Memory B cell (primary cell): ENCODE measurements at regions not wholly inside any gene's neighbourhood (a gene's known extent, or its start where the extent isn't known, plus 50 kb on each side); places are given as distances from the start of the nearest gene placed in this dataset.

Source experiments
- ATAC-seq: fragments of 150-1000 bp; cut with Tn5 transposase; 2 replicates; pipeline ENCODE4 v1.10.0; 2021; ENCODE audit warnings: low read depth, mild to moderate bottlenecking, moderate library complexity
- DNase-seq, 2 donors: peaks; one replicate each; pipeline ENCODE4 v3.0.0; 2022; ENCODE audit warnings: low spot score in 2 of 2
- H3K27ac Mint-ChIP-seq: one replicate; pipeline ENCODE4 v1.8.0; 2022; ENCODE audit warnings: mild to moderate bottlenecking, moderate library complexity, mixed read lengths
- H3K27me3 Mint-ChIP-seq: one replicate; pipeline ENCODE4 v1.8.0; 2022; ENCODE audit warnings: mixed read lengths
- H3K36me3 Mint-ChIP-seq: one replicate; pipeline ENCODE4 v1.8.0; 2022; ENCODE audit warnings: mild to moderate bottlenecking, mixed read lengths
- H3K4me1 Mint-ChIP-seq: one replicate; pipeline ENCODE4 v1.8.0; 2022; ENCODE audit warnings: mixed read lengths
- H3K4me3 Mint-ChIP-seq: one replicate; pipeline ENCODE4 v1.8.0; 2022; ENCODE audit warnings: mild to moderate bottlenecking, moderate library complexity, mixed read lengths
- H3K9me3 Mint-ChIP-seq: one replicate; pipeline ENCODE4 v1.8.0; 2022; ENCODE audit warnings: mixed read lengths

DNA sequence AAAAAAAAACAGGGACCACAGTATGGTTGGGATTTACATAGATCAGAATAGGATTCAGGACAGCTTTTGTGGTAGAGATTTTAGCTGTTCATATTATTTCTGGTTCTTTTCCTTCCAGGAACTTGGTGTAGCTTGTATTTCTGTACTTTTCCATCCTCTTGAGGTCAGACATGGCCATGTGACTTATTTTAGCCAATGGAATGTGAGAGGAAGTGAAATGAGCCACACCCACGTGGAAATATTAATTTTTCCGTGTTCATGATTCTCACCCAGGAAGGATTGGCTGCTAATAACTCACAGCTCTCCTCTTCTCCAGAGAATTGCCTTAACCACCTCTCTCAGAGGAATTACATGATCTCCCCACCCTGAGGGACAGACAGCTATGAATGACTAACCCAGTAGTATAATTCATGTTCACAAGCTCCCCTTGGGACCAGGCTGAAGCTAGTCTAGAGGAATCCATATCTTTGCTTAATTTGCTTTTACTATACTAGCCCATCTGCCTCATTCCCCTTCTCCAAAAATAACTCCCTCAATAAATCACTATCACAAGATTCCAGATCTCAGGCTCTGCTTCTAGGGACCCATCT is 340.4 kb downstream of the NUAK1 start:
- Mint-ChIP-seq H3K4me3 (no peak overlapping the region), H3K27me3 (peaks cover 2% of the 10 kb centered on the region), H3K36me3 (no peaks in the 10 kb centered on the region), H3K4me1 (no peaks in the 10 kb centered on the region), H3K9me3 (peaks cover 3% of the 10 kb centered on the region), H3K27ac (no peak overlapping the region)
- no peak for DNase-seq
- no peak for ATAC-seq

DNA sequence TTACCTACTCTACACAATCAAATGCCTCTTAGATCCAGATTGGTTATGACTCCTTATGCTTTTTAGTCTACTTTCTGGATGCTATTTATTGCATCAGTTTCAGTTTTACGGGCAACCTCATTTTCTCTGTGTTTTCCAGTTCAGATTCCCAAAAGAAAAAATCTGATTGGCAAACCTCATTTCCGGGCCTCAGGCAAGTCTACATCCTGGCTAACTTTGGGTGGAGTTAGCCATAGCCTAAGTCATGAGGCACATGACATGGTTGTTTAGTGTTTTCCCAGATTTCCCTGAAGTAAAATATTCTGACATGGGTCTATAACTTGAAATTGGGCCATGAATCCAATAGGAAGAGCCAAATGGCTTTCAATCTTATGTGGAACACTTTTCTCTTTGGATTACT is 339.7 kb downstream of the NUAK1 start:
- no peaks in the 10 kb centered on the region for H3K36me3 Mint-ChIP-seq
- no peak overlapping the region for H3K4me3 Mint-ChIP-seq
- H3K27ac Mint-ChIP-seq: no peak overlapping the region
- H3K27me3 Mint-ChIP-seq: peaks cover 2% of the 10 kb centered on the region
- no peak for ATAC-seq
- no peaks in the 10 kb centered on the region for H3K4me1 Mint-ChIP-seq
- DNase-seq: no peak
- peaks cover 3% of the 10 kb centered on the region for H3K9me3 Mint-ChIP-seq

DNA sequence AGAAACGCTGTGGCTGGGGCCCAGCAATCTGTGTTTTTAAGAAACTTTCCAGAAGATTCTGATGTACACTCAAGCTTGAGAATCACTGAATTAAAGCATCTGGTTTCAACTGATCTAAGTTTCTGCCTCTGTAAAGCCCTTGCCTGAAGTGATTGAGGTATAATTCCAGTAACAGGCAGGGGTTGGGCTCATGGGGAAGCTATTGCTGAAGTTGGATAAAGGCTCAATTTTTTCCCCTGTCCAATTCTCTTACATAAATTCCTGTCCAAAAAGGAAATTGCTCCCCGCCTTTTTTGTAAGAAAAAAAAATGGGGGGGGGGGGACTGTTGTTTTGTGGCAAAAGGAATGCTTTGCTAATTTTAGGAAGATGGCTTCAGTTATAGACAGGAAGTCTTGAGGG is 337.4 kb downstream of the NUAK1 start:
- DNase-seq: no peak
- ATAC-seq: no peak
- no peak overlapping the region for H3K27ac Mint-ChIP-seq
- H3K9me3 Mint-ChIP-seq: peaks cover 3% of the 10 kb centered on the region
- H3K27me3 Mint-ChIP-seq: peaks cover 2% of the 10 kb centered on the region
- H3K4me3 Mint-ChIP-seq: no peak overlapping the region
- no peaks in the 10 kb centered on the region for H3K36me3 Mint-ChIP-seq
- no peaks in the 10 kb centered on the region for H3K4me1 Mint-ChIP-seq

DNA sequence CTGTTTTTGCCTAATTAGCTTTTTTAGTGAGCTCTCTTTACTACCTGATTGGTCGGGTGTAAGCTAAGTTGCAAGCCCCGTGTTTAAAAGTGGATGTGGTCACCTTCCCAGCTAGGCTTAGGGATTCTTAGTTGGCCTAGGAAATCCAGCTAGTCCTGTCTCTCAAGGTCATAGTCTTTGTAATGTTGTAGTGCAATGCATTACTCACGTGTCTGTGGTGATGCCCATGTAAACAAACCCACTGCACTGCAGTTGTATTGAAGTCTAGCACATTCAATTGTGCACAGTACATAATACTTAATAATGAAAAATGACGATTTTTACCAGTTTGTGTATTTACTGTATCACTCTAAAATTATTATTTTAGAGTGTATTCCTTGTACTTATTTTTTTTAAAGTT is 335.5 kb downstream of the NUAK1 start:
- Mint-ChIP-seq H3K36me3 (no peaks in the 10 kb centered on the region), H3K27me3 (peaks cover 3% of the 10 kb centered on the region), H3K9me3 (peaks cover 3% of the 10 kb centered on the region), H3K4me3 (no peak overlapping the region), H3K27ac (no peak overlapping the region), H3K4me1 (no peaks in the 10 kb centered on the region)
- DNase-seq: no peak
- no peak for ATAC-seq

DNA sequence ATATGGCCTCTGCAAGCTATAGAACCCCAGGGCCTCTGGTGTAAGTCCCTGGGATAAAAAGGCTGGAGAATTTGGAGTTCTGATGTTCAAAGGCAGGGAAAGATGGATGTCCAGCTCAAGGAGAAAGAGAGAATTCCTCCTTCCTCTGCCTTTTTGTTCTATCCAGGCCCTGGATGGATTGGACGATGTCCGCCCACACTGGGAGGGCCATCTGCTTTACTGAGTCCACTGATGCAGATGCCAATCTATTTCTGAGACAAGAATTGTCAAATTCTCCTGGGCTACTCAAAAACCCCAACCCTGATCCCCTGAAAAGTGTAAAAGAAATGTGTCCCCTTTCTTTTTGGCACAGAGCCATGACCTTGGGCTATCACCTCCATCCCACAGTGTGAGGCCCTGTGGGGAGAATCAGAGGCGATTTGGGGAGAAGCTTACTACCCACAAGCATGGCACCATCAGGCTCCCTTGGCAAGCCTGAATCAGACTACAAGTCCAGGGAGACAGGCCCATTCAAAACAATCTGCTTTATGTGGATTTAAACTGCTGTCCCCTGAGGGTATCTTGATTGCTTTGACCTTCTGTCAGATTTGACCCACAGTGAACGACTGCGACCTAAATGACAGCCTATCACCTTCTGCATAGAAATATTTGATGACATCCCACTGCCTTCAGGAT is 334.0 kb downstream of the NUAK1 start:
- DNase-seq (no peak), ATAC-seq (no peak)
- Mint-ChIP-seq H3K27me3 (peaks cover 6% of the 10 kb centered on the region), H3K9me3 (peaks cover 3% of the 10 kb centered on the region), H3K27ac (no peak overlapping the region), H3K4me1 (no peaks in the 10 kb centered on the region), H3K36me3 (no peaks in the 10 kb centered on the region), H3K4me3 (no peak overlapping the region)

DNA sequence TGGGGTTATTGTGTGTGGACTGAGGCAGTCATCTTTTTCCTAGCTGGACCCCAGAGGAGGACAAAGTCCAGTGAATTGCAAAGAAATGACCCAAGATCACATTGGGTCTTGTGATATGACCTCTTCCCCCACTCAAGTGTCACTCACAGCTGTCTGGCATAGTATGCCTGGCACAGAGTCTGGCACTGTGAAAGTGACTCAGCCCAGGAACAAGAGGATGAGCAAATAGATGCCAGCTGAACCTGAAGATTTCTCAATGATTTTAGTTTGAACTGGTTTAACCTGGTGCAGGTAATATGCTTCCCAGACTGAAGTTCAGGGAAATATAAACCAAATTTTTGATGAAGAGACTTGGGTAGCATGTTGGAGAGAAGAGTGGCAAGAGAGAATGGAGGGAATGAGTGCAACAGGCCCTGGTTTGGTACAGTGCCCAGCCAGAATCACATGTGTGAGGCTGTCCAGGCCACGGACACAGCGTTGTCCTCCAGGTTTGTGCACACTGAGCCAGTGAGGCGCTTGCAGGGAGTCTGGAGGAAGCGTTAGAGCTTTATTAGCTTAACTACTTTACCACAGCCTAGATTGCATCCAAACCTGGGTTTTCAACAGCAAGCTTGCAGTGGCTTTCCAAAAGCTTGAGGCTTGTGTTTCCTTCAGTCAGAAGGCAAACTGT is 332.9 kb downstream of the NUAK1 start:
- no peak for ATAC-seq
- no peak overlapping the region for H3K4me3 Mint-ChIP-seq

DNA sequence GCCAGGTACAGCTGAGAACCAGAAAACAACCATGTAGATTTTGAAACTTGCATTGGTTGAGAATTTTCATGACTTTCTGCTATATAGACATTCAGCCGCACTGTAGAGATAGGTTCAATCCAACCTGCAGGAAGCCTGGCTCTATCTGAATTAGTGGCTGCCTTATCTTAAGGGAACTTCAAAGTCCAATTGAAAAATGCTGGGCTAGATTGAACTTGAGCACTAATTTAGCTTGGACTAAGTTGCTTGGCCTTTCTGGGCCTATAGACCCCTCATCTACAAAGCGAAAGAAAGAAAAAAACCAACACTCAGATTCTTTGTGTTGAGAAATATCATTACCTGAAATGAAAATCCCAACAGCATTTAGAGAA is 332.4 kb downstream of the NUAK1 start:
- Mint-ChIP-seq H3K36me3 (no peaks in the 10 kb centered on the region), H3K4me3 (no peak overlapping the region), H3K4me1 (no peaks in the 10 kb centered on the region), H3K27ac (no peak overlapping the region), H3K9me3 (no peaks in the 10 kb centered on the region), H3K27me3 (peaks cover 4% of the 10 kb centered on the region)
- DNase-seq (no peak), ATAC-seq (no peak)

More for the DNA sequence above, 332.9 kb downstream of the NUAK1 start:
- peaks cover 4% of the 10 kb centered on the region for H3K27me3 Mint-ChIP-seq
- no peak for DNase-seq
- no peak overlapping the region for H3K27ac Mint-ChIP-seq
- H3K4me1 Mint-ChIP-seq: no peaks in the 10 kb centered on the region
- no peaks in the 10 kb centered on the region for H3K36me3 Mint-ChIP-seq
- H3K9me3 Mint-ChIP-seq: no peaks in the 10 kb centered on the region

DNA sequence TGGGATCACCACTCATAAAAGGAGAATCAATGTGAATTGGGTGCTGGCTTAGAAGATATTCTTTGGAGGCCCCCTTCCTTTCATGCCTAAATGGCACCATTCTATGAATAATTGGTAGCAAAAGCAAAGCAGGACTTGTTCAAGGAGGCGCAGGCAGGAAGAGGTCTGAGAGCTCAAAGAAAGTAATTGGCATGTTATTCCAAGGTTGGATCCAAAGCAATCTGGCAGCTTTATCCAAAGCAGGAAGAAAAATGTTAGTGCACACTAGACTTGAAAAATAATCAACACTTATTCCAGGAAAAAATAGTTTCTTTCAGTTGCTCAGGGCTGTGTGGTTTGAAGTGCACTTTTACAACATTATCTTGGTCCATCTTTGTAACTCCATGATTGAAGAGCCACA is 326.4 kb downstream of the NUAK1 start:
- Mint-ChIP-seq H3K4me3 (no peak overlapping the region), H3K27ac (no peak overlapping the region), H3K36me3 (no peaks in the 10 kb centered on the region), H3K9me3 (no peaks in the 10 kb centered on the region), H3K4me1 (no peaks in the 10 kb centered on the region), H3K27me3 (peaks cover 7% of the 10 kb centered on the region)
- ATAC-seq (no peak), DNase-seq (no peak)

DNA sequence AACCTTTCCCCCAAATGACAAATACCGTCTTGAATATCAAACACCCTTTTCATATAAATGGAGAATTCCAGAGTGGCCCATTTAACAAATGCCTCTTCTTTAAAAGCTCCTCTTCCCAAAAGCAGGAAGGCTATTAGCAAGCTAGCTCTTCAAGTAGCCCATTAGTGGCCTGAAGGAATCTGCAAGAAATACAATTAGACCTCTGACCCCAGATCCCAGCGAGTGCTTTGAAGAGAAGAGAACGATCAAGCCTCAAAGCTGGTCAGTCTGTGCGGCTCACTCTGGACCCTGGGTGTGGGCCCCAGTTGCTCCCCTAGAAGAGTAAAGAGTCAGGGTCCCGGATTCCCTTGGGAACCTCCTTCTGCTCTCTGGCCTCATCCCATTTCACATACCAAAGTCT is 325.6 kb downstream of the NUAK1 start:
- Mint-ChIP-seq H3K27me3 (peaks cover 5% of the 10 kb centered on the region), H3K27ac (no peak overlapping the region), H3K4me1 (no peaks in the 10 kb centered on the region), H3K36me3 (no peaks in the 10 kb centered on the region), H3K4me3 (no peak overlapping the region), H3K9me3 (no peaks in the 10 kb centered on the region)
- ATAC-seq (no peak), DNase-seq (no peak)

DNA sequence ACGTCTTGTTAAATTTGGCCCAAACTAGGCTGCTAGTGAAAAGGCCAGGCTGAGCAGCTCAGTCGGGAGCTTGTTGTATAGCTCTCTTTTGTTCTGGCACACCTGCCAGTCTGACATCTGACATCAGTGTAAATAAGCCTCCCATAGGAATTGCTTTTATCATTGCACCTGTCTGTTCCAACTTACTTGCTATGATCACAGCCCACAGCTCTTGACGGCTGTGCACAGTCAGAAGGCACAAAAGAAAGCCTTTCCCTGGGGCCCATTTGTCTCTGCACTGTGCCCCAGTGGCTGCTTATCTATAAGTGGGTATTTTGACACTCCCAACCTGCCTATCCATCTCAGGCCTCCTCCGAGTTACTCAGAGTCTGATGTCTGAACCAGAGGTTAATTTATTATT is 324.5 kb downstream of the NUAK1 start:
- Mint-ChIP-seq H3K27ac (no peak overlapping the region), H3K4me3 (no peak overlapping the region), H3K27me3 (peaks cover 3% of the 10 kb centered on the region), H3K36me3 (no peaks in the 10 kb centered on the region), H3K9me3 (no peaks in the 10 kb centered on the region), H3K4me1 (no peaks in the 10 kb centered on the region)
- no peak for DNase-seq
- no peak for ATAC-seq

DNA sequence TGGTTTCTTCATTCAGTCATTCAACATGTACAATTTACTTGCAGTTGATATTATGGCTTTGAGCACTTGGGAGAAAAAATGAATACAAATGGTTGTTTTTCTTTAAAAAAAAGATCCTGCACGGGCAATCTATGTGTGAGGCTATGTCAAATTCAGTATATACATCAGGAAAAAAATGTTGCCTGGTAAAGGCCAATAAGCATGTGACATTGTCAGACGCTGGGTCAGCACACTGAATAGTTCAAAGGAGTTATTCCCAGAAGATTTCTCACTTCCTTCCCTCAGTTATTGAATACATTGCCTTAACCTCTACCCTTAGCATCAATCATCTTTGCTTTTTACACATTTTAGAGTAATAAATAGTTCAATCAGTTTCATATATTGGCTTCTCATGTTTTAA is 319.2 kb downstream of the NUAK1 start:
- ATAC-seq (no peak), DNase-seq (no peak)
- peaks cover 9% of the 10 kb centered on the region for H3K27me3 Mint-ChIP-seq
- H3K27ac Mint-ChIP-seq: no peak overlapping the region
- no peaks in the 10 kb centered on the region for H3K4me1 Mint-ChIP-seq
- H3K36me3 Mint-ChIP-seq: no peaks in the 10 kb centered on the region
- no peaks in the 10 kb centered on the region for H3K9me3 Mint-ChIP-seq
- no peak overlapping the region for H3K4me3 Mint-ChIP-seq

DNA sequence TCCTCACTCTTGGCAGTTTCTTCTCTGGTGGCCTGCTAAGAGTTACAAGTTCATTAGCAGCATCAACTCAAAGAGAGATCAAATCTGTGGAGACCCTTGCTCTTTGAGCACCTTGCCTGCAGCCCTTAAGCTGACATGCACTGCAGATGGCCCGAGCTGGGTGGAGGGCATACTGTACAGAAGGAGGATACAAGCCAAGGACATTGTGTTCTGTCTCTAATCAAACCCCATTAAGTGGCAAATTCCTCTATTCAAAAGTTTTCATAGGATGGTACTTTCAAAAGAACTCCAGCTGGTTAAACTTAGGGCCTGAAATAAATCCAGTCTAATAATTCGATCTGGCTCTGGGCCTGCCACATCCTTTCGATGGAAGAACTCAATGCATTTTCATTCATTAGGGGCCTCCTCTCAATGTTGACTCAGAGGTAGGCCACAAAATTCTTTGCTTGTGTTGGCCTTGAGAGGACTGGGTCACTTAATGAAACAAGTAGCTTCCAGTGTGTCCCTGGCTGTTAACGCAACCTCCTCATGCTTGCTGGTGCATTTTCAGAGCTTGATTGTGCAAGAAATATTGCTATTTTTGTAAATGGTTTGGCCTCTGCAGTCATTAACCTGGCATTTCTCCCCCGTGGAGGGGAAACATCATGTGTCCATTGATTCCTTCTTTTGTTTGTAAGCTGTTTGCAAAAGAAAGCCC is 318.2 kb downstream of the NUAK1 start:
- Mint-ChIP-seq H3K4me1 (no peaks in the 10 kb centered on the region), H3K27me3 (peaks cover 11% of the 10 kb centered on the region), H3K9me3 (no peaks in the 10 kb centered on the region), H3K36me3 (no peaks in the 10 kb centered on the region), H3K27ac (no peak overlapping the region), H3K4me3 (no peak overlapping the region)
- no peak for DNase-seq
- ATAC-seq: no peak

DNA sequence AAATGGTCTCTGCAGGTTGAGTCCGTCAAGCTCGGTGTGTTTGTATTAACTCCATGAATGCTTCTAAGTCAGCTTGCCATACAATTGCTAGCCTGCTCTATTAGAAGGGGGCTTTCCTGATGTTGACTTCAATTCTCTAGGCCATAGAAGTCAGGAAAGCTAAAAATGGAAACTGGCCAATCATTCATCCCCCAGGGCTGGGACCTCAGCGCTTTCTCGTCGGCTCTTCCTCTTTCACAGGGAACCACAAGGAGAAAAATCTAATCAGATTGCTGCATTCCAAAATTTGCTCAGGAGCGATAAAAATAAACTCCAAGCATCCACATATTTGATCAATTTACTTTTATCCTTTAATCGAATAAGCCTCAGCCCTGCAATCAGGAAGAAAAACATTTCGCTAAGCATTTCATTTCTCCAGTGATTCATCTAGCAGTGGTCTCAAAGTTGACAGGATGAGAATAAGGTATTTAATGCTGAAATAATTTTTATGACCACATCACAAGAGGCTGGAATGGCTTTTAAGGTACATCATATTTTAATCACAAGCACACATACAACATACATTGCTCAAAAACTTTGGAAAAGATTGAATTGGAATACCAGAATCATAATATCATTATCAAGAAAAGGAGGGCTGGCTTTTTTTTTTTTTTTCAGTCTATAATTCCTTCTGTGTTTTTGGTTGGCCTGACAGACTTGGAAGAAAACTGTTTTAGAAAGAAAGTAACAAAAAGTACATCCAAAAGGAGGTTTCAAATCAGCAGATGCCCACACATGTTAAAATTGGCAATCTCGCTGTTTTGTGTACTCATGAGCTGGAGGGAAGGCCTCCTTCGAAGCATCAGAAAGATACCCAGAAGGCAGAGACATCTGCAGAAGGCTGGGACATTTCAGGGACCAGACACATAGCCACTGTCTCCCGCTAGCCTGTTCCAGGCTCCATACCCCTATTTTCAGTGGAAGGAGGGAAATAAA is 316.3 kb downstream of the NUAK1 start:
- ATAC-seq: no peak
- no peaks in the 10 kb centered on the region for H3K4me1 Mint-ChIP-seq
- H3K4me3 Mint-ChIP-seq: no peak overlapping the region
- peaks cover 1% of the 10 kb centered on the region for H3K9me3 Mint-ChIP-seq
- no peaks in the 10 kb centered on the region for H3K36me3 Mint-ChIP-seq
- H3K27ac Mint-ChIP-seq: no peak overlapping the region
- DNase-seq: no peak
- peaks cover 9% of the 10 kb centered on the region for H3K27me3 Mint-ChIP-seq
